Right lobe of liver (tissue), 4 donors: ENCODE measurements at regions not wholly inside any gene's neighbourhood (a gene's known extent, or its start where the extent isn't known, plus 50 kb on each side); places are given as distances from the start of the nearest gene placed in this dataset.
"Not testable (repeated sequence)": the region's sequence is repeated elsewhere in the genome, so short reads cannot be mapped to it uniquely, and the experiment has no call there.

Experiments
- CTCF ChIP-seq, 4 donors: fragments of 200-600 bp in 3 of 4; fragments of 450-650 bp in 1 of 4; IDR thresholded peaks; one replicate each; pipeline versions ENCODE4 v1.5.1 to v1.8.0; 2016 to 2022; ENCODE audit warnings: antibody characterized with exemption in 4 of 4, mild to moderate bottlenecking in 2 of 4
- POLR2A ChIP-seq: fragments of 450-650 bp; IDR thresholded peaks from one replicate; pipeline ENCODE4 v1.6.1; 2017; ENCODE audit warnings: antibody characterized with exemption, mild to moderate bottlenecking
- donor health status: DM: no; HTN: no; CAD: no.
- donor health status: DM: no; HTN: no; CAD: no.
- donor health status: DM: no; HTN: yes; CAD: no.

GRCh38 chr1:143424491-143425032, 547.2 kb downstream of the FAM72C start:
- TF ChIP-seq POLR2A; CTCF (IDR thresholded peaks at IDR 0.05): not testable (repeated sequence)
